HG02943 (cell line): ENCODE measurements at regions not wholly inside any gene's neighbourhood (a gene's known extent, or its start where the extent isn't known, plus 50 kb on each side); places are given as distances from the start of the nearest gene placed in this dataset.

Experiments
- ATAC-seq: cut with Tn5 transposase; IDR thresholded peaks from one replicate; pipeline ENCODE4 v1.9.1; 2021; ENCODE audit warnings: mild to moderate bottlenecking, low read depth, moderate library complexity; ENCODE audit not compliant: unreplicated experiment

DNA sequence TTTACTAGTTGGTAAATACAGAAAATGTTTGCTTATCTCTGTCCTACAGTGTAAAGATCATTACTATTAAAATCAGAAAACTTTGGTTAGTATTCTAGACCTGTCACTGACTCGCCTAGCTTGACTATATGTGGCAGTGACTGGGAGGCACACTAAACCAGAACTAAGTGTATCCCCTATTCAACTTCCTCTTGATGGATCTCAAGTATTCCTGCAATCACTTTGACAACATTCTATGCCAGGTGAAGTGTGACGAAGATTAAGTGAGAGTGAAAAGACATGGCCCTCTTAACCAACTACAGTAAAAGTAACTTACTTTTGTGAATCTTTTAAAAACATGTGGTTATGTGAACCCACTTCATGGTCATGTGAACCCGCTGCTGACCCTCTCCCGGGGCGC, 223.0 kb upstream of the ADAMTS5 start:
- no peak for ATAC-seq

DNA sequence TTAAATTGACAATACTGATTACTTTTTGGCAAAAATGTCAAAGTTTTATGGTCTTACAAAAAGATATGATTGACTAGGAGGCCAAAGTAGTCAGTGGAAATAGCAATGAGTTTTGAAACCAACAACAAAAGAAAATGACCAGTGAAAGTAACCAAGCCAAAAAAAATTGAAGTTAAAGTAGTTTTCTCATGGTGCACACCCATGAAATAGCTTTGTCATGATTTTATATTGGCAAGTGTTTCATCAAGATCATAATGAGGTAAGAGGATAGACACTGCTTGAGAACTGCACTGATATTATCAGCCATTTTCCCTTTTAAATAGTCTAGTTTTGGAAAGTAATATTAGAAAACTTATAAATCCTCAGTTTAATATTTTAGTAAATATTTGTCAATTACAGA, 206.2 kb upstream of the ADAMTS5 start:
- no peak for ATAC-seq

DNA sequence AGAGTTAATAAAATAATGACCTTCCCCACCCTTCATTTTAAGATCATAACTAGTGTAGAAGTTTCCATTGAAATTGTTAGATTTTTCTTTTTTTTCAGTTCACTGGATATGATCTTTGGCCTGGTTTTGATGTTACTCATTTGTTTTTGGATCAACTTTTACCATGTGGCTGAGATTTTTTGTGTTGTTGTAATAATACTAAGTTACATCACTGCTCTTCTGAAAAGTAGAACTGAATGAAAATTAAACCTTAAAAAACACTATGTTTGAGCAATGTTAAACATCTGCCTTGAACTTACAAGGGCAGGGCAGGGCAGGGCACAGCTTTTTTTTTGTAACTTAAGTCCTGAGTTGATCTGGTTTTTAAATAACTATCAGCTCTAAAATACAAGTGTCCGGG, 204.8 kb upstream of the ADAMTS5 start:
- no peak for ATAC-seq

DNA sequence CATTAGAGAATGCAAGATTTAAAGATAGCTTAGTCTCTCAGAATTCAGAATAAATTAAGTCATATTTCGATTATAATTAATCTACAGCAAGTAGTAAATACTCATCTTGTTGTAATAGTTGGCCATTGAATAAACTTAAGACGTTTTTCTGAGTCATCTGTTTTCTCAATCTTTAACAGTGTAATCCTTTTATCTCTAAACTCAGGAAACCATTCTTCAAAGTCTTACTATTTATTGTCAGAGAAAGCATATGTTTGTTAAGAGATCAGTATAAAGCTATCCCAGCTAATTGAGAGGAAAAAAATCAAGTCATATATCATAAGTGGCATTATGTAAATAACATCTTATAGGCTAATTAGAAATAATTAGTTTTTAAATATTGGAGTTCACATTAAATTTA, 201.2 kb upstream of the ADAMTS5 start:
- no peak for ATAC-seq

DNA sequence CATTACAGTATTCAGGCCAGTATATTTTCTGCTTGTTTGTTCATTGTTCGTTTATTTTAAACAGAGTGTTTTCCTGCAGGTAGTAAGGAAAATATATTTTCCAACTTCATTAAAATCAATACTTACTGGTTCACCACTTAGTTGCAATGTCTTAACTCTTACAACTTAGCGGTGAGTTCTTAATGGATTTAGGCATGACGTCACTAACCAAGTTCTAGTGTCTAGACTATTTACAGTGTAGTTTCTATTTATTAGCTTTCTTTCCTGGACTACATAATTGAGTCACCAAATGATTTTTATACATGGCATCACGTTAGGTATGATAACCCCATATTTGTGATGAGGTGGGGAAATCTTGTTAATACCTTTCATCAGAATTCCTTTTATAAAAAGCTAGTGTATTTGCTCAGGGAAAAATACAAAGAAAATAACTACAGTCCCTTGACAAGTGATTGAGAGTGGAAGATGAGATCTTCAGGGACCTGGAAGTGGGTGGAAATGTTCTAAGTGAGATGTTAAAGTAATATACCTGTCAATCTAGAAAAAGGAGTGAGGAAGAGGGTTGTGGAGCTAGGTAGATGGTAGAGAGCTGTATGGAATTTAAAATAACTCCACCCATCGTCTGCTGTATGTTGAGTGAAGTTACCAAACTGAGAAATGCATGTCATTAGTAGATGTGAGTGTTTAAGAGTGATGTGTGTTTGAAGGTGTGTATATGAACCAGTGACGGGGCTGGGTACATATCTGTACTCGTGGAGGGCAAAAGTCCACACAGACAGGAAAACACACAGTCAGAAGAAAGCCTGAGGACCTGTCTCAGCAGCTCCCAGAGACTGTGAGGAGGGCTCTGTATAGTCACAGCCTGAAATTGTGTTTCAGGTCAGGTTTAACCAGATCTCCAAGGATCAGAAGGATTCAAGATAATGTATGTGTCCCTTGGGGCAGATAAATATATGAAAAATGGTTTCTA, 197.6 kb upstream of the ADAMTS5 start:
- no peak for ATAC-seq

DNA sequence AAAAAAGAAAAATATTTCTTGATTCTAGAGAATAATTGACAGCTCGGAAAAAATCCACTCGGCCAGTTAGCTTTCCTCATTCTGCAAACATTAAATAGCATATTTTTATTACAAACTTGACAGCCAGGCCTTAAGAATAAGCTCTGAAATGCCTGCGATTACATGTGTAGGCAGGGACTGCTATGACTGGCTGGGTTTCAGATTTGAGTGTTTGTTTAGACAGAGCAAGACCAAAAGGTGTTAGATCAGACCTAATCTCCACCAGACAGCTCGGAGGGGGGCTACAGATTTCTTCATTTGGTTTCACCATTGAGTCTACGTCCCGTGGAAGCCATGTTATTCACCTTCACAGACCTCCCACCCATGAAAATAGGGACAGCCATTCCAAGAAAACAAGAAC, 192.1 kb upstream of the ADAMTS5 start:
- ATAC-seq, result no peak

DNA sequence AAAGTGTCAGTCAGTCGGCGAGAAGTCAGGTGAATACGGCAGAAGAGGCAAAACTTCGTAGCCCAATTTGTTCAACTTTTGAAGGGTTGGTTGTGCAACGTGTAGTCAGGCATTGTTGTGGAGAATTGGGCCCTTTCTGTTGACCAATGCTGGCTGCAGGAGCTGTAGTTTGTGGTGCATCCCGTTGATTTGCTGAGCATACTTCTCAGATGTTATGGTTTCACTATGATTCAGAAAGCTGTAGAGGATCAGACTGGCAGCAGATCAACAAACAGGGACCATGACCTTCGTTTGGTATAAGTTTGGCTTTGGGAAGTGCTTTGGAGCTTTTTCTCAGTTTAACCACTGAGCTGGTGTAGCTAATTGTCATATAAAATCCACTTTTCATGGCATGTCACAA, 190.2 kb upstream of the ADAMTS5 start:
- no peak for ATAC-seq

DNA sequence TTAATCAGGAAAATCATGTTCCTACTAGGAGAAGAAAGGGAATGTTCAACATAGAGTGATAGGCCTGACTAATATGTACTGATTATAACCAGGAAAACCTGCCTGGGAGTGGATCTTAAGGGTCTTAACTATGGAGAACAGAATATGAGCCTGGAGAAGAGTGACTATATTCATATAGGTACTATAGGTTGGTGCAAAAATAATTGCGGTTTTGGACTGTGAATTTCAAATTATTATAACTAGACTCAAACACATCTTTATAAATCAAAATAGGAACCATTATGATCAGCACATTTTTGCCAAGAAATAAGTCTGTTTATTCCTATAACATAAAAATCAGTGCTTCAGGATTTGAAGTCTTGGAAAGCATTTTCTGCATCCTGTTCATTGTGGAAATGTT, 189.8 kb upstream of the ADAMTS5 start:
- no peak for ATAC-seq

DNA sequence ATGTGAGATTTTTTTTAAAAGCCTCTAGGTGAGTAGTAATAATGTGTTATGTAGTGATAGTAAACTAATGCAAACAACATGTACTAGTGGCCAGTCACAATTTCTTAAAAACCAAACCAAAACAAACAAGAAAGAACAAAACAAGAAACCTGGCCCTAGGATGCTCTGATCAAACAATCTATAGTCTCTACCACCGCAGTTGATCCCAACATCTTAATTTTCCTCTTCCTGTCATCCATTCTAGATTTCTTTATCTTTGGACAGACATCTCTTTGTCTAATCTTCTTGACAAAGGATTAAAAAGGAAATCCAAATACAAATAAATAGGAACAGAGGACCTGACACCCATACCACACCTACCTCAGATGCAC, 188.2 kb upstream of the ADAMTS5 start:
- no peak for ATAC-seq

DNA sequence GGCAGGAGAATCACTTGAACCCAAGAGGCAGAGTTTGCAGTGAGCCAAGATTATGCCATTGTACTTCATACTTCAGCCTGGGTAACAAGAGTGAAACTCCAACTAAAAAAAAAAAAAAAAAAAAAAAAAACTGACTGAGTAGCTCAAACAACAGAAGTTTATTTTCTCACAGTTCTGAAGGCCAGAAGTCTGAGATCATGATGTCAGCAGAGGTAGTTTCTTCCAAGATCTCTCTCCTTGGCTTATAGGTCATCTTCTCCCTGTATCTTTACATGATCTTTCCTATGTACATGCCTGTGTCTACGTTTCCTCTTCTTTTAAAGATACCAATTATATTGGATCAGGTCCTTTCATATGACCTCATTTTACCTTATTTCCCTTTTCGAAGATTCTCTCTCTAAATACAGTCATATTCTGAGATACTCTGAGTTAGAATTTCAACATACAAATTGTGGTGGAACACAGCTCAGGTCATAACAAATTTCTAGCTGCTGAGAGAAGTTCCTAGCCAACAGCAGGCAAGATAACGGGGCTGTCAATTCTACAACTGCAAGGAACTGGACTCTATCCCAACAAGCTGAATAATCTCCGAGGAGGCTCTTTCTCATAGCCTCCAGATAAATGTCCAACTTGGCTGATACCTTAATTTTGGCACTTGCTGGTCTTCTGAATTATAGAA, 187.7 kb upstream of the ADAMTS5 start:
- ATAC-seq, result no peak

DNA sequence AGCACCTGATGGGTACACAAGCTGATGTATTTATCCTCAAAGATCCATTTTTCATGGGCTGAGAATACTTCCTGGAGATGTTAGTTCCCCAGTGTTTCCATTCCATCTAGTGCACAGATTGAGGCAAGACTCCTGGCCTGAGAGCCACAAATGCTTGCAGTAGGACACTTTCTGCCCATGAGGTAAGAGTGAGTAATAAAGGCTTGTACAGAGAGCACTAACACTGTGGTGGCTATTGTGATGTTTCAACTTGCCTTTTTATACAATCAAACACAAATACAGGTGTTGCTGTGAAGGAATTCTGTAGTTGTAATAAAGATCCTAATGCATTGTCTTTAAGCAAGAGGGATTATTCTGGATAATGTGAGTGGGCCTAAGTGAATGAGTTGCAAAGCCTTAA, 186.1 kb upstream of the ADAMTS5 start:
- no peak for ATAC-seq

DNA sequence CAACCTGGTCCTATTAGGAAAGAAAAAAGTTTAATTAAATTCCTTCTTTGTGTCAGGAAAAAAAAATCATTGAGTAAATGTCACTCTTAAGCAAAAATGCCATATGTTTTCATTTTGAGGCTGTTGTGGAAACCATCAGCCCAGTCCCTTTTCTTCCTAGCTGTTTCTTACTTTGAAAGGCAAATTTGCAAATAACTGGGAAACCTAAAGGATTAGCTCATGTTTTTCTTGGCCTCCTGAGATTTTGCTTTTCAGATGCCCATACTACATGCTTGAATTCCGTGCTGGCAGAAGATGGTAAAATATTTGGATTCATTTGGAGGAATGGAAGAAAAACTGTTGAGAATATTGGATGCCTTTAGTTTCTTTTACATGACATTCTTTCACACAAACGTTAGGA, 182.1 kb upstream of the ADAMTS5 start:
- ATAC-seq, result no peak

DNA sequence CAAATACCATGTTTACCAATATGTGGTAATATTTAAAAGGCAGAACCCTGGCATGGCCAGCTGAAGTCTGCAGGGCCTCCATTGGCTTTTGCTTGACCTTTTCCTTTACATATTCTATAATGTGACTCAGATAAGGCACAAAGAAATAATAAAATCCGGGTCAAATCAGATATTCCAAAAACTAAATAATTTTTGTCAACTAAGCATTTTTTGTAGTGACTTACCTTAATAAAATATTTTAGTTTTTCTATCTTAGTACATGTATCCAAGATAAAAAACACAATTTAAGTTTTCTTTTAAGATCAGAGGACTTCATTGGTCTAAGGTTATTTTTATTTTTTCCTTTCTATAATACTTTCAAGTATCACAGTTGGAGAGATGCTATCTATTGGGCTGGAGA, 179.4 kb upstream of the ADAMTS5 start:
- no peak for ATAC-seq

DNA sequence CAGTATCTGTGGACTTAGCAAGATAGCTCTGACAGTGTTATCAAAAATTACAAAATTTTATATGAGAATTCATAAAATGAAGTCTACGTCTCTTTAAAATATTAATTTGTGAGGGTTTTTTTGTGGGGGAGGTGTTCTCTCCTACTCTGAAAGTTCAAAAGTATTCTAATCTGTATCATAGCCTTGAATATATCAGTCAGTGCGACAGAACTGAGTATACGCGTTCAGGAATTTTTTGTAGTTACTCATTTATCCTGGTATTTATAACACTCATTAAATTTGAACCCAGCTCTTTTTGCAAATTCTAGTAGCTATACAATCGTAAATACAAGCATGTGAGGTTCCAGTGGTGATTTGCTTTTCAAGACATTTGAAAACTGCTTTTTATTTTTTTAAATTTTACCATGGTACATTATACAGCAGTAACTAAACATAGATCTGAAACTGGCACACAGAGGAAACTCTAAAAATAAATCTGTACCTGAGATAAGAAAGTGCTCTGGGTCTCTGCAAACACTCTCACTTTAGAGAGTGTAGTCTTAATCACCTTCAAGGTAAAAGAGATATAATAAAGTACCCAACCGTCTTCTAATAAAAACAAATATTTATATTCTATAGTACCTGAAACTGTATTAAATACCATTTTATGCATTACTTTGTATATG, 178.4 kb upstream of the ADAMTS5 start:
- ATAC-seq, result no peak

DNA sequence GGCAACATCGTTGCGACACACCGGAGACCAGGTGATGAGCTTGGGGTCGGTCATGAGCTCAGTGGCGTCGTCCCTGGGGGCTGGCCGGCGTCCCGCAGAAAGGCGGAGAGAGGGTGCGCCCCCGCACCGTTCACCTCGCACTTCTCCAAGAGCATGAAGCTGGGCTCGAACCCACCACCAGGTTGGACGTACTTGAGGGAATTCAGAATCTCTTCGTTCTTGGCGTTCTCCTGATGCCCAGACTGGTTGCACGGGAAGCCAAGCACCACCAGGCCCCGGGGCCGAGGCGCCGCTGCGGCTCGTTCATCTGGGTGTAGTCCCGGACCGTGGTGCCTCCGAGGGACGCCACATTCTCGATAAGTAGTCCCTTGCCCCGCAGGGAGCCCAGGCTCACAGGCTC, 176.6 kb upstream of the ADAMTS5 start:
- no peak for ATAC-seq

DNA sequence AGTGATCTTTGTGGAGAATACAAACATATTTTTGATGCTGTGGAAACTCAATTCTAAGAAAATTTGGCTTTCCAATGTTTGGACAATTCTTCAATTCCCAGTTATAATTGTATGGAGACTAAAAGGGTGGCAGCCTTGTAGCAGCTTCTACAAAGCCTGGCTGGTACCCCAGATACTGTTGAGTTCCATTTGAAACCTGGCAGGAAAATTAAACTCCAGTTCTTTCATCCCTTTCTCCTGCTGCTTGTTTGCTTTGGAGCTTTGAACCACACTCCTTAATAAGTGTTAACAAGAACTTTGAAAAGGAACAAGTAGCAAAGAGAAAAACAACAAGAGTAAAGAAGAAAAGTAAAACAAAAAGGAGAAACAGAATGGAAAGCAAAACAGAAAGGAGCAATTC, 172.6 kb upstream of the ADAMTS5 start:
- no peak for ATAC-seq

DNA sequence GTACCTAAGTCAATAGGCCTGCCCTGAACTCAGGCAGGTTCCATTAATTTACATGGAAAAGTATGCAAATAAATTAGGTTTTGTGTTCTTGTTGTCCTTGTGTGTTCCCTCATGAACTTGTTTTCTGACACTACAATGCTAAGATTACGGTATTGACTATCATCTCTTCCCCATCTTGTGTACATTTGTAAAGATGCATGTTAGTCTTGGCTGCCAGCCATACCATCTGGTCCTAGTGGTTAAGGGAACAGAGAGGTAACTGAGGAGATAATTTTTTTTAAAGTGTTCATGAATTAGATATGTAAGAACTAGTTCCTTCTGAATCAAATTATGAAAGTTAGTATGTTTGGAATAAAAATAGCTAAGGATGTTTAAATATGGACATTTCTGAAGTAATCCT, 167.6 kb upstream of the ADAMTS5 start:
- ATAC-seq, result no peak

DNA sequence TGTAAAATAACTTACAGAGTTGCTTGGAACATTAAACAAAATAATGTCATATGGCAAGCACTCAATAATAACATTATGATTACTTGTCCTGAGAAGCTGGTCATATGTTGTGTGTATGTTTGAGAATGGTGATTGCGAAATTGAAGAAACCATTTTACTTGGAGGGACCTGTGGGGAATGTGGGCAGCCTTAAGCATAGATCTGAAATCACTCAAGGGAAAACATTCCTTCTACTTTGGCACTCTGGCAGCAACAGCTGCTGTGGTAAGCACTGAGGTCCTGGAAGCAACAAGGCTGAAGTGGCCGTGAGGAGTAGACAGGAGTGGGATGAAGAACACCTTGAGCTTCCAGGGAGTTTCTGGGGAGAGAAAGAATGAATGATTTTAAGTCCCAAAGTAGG, 165.4 kb upstream of the ADAMTS5 start:
- no peak for ATAC-seq

DNA sequence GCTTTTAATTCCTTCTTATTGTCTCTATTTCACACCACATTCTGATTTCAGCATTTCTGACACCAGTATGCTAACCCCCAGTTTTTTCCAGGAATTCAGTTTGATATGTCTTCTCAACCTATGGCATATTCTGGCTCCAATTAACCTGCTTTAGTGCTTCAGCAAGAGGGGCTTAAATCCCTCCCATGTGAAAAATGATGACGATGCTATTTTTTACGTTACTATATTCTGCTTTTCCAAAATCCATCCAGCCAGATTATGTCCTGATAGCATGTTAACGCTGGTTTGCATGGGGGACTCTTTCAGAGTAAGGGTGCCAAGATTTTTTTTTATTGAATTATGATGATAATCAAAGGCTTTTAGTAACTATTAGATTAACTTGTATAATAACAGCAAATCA, 163.3 kb upstream of the ADAMTS5 start:
- ATAC-seq, result no peak

DNA sequence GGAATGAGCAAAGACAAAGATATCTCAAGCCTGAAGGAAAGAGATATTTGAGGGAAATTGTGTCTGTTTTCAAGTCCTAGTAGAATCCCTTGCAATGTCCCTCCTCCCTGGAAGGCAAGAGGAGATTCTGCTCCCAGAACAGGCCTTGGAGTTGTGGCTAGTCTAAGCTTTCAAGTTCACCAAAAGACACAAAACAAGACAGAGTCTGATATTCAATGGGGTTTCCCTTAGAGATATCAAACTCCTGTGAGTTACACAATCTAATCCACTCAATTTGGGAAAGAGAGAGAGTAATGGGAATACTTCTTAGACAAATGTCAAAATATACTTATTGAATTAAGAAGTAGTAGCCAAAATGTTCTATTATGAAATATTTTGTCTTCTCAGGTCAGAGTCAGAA, 162.8 kb upstream of the ADAMTS5 start:
- ATAC-seq, result no peak

DNA sequence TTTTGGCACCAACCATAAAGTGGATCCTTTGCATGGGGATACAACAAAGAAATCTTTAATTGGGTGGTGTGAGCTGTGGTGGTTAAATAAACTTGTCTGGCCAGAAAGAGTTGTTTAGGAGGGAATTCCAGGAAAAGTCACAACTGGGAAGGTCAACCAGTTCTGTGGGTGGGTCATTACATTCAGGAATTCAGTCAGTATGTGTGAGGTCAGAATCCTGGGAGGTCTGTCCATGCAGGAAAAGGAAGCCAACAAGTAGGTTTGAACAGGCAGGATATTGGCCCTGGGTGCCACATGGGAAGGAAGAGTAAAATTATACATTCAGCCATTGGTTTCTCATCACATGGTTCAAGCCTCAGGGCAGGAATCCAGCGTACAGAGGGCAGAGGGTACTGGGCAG, 162.3 kb upstream of the ADAMTS5 start:
- ATAC-seq, result no peak

DNA sequence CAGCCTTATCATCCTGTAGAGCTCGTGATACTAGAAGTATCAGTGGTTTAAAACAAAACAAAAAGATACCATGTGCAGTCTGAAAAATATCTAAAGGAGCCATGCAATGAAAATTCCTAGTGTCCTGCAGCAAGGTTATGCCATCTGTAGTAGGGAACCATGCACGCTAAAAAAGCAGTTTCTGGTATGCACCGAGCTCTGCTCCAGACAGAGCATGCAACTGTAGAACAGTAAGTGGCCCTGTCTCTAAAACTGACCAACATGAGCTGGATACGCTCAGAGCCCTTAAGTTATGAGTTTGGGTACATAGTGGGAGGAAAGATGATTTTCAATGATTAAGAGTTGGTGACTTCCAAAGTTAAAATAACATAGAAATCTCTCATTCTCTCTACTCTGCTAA, 159.3 kb upstream of the ADAMTS5 start:
- ATAC-seq, result no peak
